ENCODE measurements at regions not wholly inside any gene's neighbourhood (a gene's known extent, or its start where the extent isn't known, plus 50 kb on each side); places are given as distances from the start of the nearest gene placed in this dataset.

GRCh38 chr10:125554753-125555152 is 128.2 kb downstream of the TEX36 start:
- TF ChIP-seq CTCF (IDR thresholded peaks at IDR 0.05) (no peak), POLR2A (IDR thresholded peaks at IDR 0.05) (no peak)
